H1 (cell line): ENCODE measurements at regions not wholly inside any gene's neighbourhood (a gene's known extent, or its start where the extent isn't known, plus 50 kb on each side); places are given as distances from the start of the nearest gene placed in this dataset.

Experiments used
- SP1 ChIP-seq: IDR thresholded peaks from 2 replicates; pipeline ENCODE4 v1.6.1; 2011; ENCODE audit warnings: low read depth, low read length
- TF ChIP-seq, protein P1 (sequence below): fragments of 300-600 bp; sonication (generic); IDR thresholded peaks from 2 replicates; pipeline ENCODE4 v1.7.1; 2012; ENCODE audit warnings: low read length, moderate library complexity, mild to moderate bottlenecking, inconsistent platforms; ENCODE audit not compliant: insufficient replicate concordance

DNA sequence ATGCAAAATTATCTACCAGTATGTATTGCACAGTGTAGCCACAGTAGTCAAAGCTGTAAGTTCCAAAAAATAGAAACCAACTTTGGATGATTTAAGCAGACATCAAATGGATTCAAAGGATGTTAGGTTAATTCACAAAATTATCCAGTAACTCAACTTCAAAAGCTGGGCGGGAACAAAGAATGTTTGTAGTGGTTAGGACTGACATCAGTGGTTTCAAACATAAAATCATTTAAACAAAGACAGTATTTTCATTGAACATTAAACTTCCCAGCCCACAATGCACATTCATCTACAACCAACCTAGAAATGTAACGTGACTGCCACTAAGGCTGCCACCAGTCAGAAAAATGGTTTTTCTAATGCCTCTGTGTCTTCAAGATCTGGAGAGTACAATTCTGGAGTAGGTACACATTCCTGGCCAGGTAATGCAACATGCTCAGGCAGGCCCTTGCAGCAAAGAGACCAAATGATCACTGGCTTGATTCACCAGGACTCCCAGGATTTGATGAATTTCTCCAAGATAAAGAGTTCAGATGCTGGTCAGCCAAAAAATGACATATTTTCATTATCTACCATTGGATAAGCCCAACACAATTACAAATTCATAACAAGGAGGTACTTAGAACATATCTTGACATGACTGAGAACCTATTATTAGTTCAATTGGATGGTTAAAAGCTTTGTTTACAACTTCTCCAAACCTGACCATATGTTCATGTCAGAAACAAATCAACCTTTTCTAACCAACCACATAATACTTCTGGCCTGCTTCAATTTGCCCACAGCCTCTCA is 189.8 kb upstream of the CNTN4 start (continued):
- TF ChIP-seq, protein P1, sequence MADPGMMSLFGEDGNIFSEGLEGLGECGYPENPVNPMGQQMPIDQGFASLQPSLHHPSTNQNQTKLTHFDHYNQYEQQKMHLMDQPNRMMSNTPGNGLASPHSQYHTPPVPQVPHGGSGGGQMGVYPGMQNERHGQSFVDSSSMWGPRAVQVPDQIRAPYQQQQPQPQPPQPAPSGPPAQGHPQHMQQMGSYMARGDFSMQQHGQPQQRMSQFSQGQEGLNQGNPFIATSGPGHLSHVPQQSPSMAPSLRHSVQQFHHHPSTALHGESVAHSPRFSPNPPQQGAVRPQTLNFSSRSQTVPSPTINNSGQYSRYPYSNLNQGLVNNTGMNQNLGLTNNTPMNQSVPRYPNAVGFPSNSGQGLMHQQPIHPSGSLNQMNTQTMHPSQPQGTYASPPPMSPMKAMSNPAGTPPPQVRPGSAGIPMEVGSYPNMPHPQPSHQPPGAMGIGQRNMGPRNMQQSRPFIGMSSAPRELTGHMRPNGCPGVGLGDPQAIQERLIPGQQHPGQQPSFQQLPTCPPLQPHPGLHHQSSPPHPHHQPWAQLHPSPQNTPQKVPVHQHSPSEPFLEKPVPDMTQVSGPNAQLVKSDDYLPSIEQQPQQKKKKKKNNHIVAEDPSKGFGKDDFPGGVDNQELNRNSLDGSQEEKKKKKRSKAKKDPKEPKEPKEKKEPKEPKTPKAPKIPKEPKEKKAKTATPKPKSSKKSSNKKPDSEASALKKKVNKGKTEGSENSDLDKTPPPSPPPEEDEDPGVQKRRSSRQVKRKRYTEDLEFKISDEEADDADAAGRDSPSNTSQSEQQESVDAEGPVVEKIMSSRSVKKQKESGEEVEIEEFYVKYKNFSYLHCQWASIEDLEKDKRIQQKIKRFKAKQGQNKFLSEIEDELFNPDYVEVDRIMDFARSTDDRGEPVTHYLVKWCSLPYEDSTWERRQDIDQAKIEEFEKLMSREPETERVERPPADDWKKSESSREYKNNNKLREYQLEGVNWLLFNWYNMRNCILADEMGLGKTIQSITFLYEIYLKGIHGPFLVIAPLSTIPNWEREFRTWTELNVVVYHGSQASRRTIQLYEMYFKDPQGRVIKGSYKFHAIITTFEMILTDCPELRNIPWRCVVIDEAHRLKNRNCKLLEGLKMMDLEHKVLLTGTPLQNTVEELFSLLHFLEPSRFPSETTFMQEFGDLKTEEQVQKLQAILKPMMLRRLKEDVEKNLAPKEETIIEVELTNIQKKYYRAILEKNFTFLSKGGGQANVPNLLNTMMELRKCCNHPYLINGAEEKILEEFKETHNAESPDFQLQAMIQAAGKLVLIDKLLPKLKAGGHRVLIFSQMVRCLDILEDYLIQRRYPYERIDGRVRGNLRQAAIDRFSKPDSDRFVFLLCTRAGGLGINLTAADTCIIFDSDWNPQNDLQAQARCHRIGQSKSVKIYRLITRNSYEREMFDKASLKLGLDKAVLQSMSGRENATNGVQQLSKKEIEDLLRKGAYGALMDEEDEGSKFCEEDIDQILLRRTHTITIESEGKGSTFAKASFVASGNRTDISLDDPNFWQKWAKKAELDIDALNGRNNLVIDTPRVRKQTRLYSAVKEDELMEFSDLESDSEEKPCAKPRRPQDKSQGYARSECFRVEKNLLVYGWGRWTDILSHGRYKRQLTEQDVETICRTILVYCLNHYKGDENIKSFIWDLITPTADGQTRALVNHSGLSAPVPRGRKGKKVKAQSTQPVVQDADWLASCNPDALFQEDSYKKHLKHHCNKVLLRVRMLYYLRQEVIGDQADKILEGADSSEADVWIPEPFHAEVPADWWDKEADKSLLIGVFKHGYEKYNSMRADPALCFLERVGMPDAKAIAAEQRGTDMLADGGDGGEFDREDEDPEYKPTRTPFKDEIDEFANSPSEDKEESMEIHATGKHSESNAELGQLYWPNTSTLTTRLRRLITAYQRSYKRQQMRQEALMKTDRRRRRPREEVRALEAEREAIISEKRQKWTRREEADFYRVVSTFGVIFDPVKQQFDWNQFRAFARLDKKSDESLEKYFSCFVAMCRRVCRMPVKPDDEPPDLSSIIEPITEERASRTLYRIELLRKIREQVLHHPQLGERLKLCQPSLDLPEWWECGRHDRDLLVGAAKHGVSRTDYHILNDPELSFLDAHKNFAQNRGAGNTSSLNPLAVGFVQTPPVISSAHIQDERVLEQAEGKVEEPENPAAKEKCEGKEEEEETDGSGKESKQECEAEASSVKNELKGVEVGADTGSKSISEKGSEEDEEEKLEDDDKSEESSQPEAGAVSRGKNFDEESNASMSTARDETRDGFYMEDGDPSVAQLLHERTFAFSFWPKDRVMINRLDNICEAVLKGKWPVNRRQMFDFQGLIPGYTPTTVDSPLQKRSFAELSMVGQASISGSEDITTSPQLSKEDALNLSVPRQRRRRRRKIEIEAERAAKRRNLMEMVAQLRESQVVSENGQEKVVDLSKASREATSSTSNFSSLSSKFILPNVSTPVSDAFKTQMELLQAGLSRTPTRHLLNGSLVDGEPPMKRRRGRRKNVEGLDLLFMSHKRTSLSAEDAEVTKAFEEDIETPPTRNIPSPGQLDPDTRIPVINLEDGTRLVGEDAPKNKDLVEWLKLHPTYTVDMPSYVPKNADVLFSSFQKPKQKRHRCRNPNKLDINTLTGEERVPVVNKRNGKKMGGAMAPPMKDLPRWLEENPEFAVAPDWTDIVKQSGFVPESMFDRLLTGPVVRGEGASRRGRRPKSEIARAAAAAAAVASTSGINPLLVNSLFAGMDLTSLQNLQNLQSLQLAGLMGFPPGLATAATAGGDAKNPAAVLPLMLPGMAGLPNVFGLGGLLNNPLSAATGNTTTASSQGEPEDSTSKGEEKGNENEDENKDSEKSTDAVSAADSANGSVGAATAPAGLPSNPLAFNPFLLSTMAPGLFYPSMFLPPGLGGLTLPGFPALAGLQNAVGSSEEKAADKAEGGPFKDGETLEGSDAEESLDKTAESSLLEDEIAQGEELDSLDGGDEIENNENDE = no peak
- no peak for TF ChIP-seq SP1
